Gastroesophageal sphincter (tissue), 3 donors: ENCODE measurements at regions not wholly inside any gene's neighbourhood (a gene's known extent, or its start where the extent isn't known, plus 50 kb on each side); places are given as distances from the start of the nearest gene placed in this dataset.

Source experiments
- CTCF ChIP-seq, 4 experiments: fragments of 200-600 bp in 2 of 4; fragments of 450-650 bp in 2 of 4; sonication (generic) in 1 of 4; IDR thresholded peaks; one replicate each; pipeline ENCODE4 v1.5.1; 2017 to 2019; ENCODE audit warnings: antibody characterized with exemption in 4 of 4, mild to moderate bottlenecking in 2 of 4, moderate library complexity in 2 of 4
- EP300 ChIP-seq: sonication (generic); formaldehyde crosslinking; IDR thresholded peaks from one replicate; pipeline ENCODE4 v1.6.1; 2017; ENCODE audit warnings: antibody characterized with exemption, mild to moderate bottlenecking
- POLR2A ChIP-seq, 2 donors: fragments of 450-650 bp; IDR thresholded peaks; one replicate each; pipeline ENCODE4 v1.6.1; 2017; ENCODE audit warnings: antibody characterized with exemption in 2 of 2, mild to moderate bottlenecking in 2 of 2, moderate library complexity in 1 of 2

DNA sequence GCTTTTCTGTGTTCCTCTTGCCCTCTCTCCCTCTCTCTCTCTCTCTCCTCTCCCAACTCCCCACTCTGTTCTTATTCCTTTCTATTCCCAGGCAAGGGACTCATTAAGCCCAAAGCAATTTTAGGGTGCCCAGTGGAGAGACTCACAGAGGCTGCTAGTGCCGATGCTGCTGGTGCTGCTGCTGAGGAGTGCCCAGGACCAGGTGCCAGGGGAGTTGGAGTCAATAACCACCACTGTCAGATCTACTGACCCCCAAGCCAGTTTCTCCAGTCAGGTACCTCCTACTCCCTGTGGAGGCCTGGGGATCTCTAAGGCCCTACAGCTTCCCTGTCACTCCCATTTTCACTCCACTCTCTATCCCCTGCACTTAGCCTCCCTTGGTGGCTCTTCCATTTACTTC, 54.2 kb upstream of the LAS1L start:
- TF ChIP-seq CTCF (IDR thresholded peaks at IDR 0.05), result no peak
- no peak for TF ChIP-seq POLR2A (IDR thresholded peaks at IDR 0.05)
- TF ChIP-seq EP300, result no peak
